Activated T-cell treated with anti-CD3 and anti-CD28 coated beads, Interleukin-2, amount 50 U/mL, for 72 hours (primary cell): ENCODE measurements at regions not wholly inside any gene's neighbourhood (a gene's known extent, or its start where the extent isn't known, plus 50 kb on each side); places are given as distances from the start of the nearest gene placed in this dataset.
A peak's percentile ranks its signal among the peaks of the same experiment; 100 is the strongest.

Experiments used
- ATAC-seq, 2 donors: fragments of 150-1000 bp; cut with Tn5 transposase; replicated peaks in 1 of 2; 2 replicates each; pipeline ENCODE4 v1.10.0; 2021; ENCODE audit warnings: moderate library complexity in 2 of 2, mild to moderate bottlenecking in 1 of 2
- DNase-seq, 2 donors: peaks; one replicate each; pipeline ENCODE4 v3.0.0; 2021 to 2022; ENCODE audit warnings: mixed read lengths in 1 of 2
- H3K27ac Mint-ChIP-seq: one replicate; pipeline ENCODE4 v1.8.0; 2022; ENCODE audit warnings: mild to moderate bottlenecking, moderate library complexity, mixed read lengths
- H3K27me3 Mint-ChIP-seq: one replicate; pipeline ENCODE4 v1.8.0; 2022; ENCODE audit warnings: low read depth, mixed read lengths
- H3K36me3 Mint-ChIP-seq, 2 donors: one replicate each; pipeline ENCODE4 v1.8.0; 2022; ENCODE audit warnings: mixed read lengths in 2 of 2, mild to moderate bottlenecking in 1 of 2; ENCODE audit not compliant: insufficient read depth in 2 of 2
- H3K4me1 Mint-ChIP-seq: one replicate; pipeline ENCODE4 v1.8.0; 2022; ENCODE audit warnings: low read depth, mixed read lengths
- H3K4me3 Mint-ChIP-seq, 2 donors: one replicate each; pipeline ENCODE4 v1.8.0; 2022; ENCODE audit warnings: mild to moderate bottlenecking in 2 of 2, mixed read lengths in 2 of 2, moderate library complexity in 2 of 2
- H3K9me3 Mint-ChIP-seq, 2 donors: one replicate each; pipeline ENCODE4 v1.8.0; 2022; ENCODE audit warnings: mixed read lengths in 2 of 2

DNA sequence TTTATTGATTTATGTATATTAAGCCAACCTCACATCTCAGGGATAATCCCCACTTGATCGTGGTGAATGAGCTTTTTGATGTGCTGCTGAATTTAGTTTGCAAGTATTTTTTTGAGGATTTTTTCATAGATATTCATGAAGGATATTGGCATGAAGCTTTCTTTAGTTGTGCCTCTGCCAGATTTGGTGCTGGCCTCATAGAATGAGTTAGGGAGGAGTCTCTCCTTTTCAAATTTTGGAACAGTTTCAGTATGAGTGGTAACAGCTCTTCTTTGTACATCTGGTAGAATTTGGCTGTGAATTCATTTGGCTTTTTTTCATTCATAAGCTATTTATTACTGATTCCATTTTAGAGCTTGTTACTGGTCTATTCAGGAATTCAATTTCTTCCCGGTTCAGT lies 197.2 kb upstream of the NDST4 start:
- DNase-seq (no peak), ATAC-seq (no peak)
- Mint-ChIP-seq H3K27me3 (no peaks in the 10 kb centered on the region), H3K9me3 (peaks cover 0 to 3% of the 10 kb centered on the region in 2 donors), H3K4me3 (no peak overlapping the region), H3K4me1 (no peaks in the 10 kb centered on the region), H3K36me3 (no peaks in the 10 kb centered on the region), H3K27ac (no peak overlapping the region)

DNA sequence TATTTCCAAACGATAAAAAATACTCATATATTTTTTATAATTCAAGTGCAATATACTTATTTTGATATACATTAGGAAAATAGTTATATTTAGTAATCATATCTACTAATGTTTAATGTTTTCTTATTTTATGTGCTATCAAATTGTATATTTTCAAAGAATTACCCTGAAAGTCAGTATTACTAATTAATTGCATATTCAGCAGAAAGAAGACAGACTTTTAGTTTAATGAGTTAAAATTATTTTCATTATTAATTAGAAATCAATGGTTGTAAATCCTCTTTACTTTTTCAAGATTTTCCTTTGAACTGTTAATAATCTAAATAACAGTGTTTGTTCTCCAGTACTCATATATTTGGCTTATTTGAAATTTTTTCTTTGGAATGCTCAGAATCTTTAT lies 181.3 kb upstream of the NDST4 start:
- H3K9me3 Mint-ChIP-seq = no peaks in the 10 kb centered on the region
- H3K36me3 Mint-ChIP-seq = no peaks in the 10 kb centered on the region
- H3K4me1 Mint-ChIP-seq = no peaks in the 10 kb centered on the region
- H3K27ac Mint-ChIP-seq = no peak overlapping the region
- ATAC-seq (no peak), DNase-seq (no peak)
- no peak overlapping the region for H3K4me3 Mint-ChIP-seq
- H3K27me3 Mint-ChIP-seq = no peaks in the 10 kb centered on the region

DNA sequence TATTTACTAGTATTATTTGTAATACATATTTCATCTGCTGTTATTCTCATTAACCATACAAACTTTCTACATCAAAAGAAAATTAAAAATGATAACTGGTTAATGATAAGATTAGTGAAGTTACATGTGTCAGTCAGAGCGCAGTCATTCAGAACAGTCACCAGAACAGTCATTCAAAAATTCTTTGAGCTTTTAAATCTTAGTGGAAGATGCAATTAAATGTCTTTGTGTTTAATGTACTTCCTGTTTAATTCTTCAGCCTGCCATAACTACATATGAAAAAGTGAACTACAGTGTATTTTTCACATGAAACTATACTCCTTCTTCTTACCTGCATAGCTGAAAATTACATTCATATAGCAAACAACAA lies 179.7 kb upstream of the NDST4 start:
- Mint-ChIP-seq H3K36me3 (no peaks in the 10 kb centered on the region), H3K27ac (no peak overlapping the region), H3K27me3 (no peaks in the 10 kb centered on the region), H3K4me3 (no peak overlapping the region), H3K4me1 (no peaks in the 10 kb centered on the region), H3K9me3 (no peaks in the 10 kb centered on the region)
- DNase-seq (no peak), ATAC-seq (no peak)

DNA sequence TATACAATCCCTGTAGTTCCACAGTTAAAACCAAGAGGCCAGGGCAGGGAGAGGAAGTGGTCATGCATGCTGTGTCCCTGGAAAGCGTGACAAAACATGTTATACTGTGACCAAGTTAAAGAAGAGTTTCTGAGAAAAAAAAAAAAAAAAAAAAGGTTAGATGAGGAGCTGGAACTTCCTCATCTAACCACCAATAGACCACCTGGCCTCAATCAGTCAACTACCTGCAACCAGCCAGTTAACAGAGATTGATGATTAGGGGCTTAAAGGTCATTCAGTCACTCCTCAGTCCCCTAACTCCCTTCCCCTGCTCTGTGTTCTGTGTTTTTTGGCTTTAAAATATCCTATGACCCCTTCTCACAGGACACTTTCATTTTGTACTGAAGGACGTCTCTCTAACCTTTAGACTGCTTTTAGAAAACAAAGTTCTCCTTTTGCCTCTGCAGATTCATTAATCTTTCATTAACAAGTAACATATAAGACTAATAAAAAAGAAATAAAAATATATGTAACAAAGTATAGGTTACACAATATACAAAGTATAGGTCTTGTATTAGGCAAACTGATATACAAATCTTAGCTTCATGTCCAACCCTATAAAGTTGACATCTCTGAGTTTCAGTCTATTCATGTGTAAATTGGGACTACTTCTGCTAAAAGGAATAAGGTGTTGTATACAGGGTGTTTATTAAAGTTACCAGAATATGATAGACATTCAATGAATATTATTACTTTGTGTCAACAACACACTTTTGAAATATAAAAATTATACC lies 179.1 kb upstream of the NDST4 start:
- H3K4me1 Mint-ChIP-seq = no peaks in the 10 kb centered on the region
- no peak overlapping the region for H3K4me3 Mint-ChIP-seq
- ATAC-seq (no peak), DNase-seq (no peak)
- no peaks in the 10 kb centered on the region for H3K9me3 Mint-ChIP-seq
- no peaks in the 10 kb centered on the region for H3K36me3 Mint-ChIP-seq
- no peaks in the 10 kb centered on the region for H3K27me3 Mint-ChIP-seq
- H3K27ac Mint-ChIP-seq = no peak overlapping the region

DNA sequence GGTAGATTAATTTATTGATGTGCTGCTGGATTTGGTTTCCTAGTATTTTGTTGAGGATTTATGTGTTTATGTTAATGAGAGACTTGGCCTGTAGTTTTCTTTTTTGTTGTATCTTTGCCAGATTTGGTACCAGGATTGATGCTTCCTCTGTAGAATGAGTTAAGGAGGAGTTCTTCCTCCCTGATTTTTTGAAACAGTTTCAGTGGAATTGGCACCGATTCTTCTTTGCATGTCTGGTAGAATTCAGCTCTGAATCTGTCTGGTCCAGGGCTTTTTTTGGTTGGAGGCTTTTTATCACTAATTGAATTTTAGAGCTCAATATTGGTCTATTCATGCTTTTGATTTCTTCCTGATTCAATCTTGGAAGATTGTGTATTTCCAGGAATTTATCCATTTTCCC lies 174.0 kb upstream of the NDST4 start:
- Mint-ChIP-seq H3K27ac (no peak overlapping the region), H3K4me3 (no peak overlapping the region), H3K36me3 (no peaks in the 10 kb centered on the region), H3K9me3 (no peaks in the 10 kb centered on the region), H3K27me3 (no peaks in the 10 kb centered on the region), H3K4me1 (no peaks in the 10 kb centered on the region)
- ATAC-seq (no peak), DNase-seq (no peak)

DNA sequence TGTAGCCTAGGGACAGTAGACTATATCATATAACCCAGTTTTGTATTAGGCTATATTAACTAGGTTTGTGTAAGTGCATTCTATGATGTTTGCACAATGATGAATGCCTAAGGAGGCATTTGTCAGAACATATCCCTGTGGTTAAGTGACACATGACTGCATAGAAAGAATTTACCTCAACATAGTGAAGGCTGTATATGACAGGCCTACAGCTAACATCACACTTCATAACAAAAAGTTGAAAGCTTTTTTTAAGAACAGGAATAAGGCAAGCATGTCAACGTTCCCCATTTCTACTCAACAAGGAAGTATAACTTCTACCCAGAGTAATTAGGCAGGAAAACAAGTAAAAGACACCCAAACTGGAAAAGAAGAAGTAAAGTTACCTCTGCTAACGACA lies 165.9 kb upstream of the NDST4 start:
- H3K4me3 Mint-ChIP-seq = no peak overlapping the region
- no peaks in the 10 kb centered on the region for H3K36me3 Mint-ChIP-seq
- H3K9me3 Mint-ChIP-seq = no peaks in the 10 kb centered on the region
- no peaks in the 10 kb centered on the region for H3K27me3 Mint-ChIP-seq
- no peak for DNase-seq
- no peak for ATAC-seq
- no peaks in the 10 kb centered on the region for H3K4me1 Mint-ChIP-seq
- no peak overlapping the region for H3K27ac Mint-ChIP-seq

DNA sequence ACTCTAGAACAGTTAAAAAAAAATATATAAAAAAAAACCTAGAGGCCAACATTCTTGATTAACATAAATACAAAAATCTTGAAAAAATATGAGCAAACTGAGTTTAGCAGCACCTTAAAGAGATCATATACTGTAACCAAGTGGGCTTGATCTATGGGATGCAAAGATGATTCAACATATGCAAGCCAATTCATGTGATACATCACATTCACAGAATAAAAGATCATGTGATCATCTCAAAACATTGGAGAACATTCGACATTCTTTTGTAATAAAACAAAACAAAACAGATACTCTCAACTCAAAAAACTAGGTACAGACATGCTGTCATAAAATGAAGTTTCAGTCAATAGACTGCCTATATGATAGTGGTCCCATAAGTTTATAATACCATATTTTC lies 165.4 kb upstream of the NDST4 start:
- DNase-seq (no peak), ATAC-seq (no peak)
- H3K4me1 Mint-ChIP-seq = no peaks in the 10 kb centered on the region
- H3K4me3 Mint-ChIP-seq = no peak overlapping the region
- H3K36me3 Mint-ChIP-seq = no peaks in the 10 kb centered on the region
- H3K27me3 Mint-ChIP-seq = no peaks in the 10 kb centered on the region
- H3K27ac Mint-ChIP-seq = no peak overlapping the region
- H3K9me3 Mint-ChIP-seq = no peaks in the 10 kb centered on the region

DNA sequence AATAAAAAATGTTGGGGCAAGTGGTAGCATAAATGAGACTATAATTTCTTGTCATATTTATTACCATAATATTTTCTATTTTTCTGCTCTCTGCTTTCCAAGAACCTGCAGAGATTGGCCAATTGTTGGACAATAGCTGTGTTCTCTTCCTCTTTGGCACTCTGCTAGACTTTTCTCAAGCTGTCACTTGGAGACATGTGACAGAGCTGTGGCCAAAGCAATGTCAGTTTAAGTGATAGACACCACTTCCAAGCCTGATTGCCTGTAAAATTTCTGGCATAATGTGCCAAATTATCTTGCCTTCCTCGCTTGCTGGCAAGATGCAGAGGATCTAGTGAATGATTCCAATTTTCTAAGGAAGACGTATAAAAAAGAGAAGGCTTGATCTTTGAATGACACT lies 162.2 kb upstream of the NDST4 start:
- ATAC-seq = no peak
- no peaks in the 10 kb centered on the region for H3K4me1 Mint-ChIP-seq
- no peak for DNase-seq
- H3K4me3 Mint-ChIP-seq = no peak overlapping the region
- no peak overlapping the region for H3K27ac Mint-ChIP-seq
- H3K9me3 Mint-ChIP-seq = no peaks in the 10 kb centered on the region
- no peaks in the 10 kb centered on the region for H3K36me3 Mint-ChIP-seq
- H3K27me3 Mint-ChIP-seq = no peaks in the 10 kb centered on the region

DNA sequence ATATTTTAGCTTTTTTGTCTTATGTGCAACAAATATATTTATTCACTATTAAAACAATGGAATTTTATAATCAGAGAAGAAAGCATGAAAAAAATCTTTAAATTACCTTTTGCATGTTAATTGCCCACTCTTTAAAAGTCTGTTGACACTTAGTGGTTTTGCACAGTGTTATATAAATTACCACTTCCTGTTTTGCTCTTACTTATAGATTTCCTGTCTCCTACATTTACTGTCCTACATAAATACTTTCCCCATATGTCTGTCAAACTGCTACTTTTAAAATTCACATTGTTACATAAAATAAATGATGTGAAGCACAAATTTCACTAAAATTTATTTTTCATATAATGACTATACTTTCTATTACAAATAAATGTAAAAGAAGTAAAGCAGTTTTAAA lies 161.1 kb upstream of the NDST4 start:
- H3K4me1 Mint-ChIP-seq = no peaks in the 10 kb centered on the region
- H3K4me3 Mint-ChIP-seq = no peak overlapping the region
- no peak overlapping the region for H3K27ac Mint-ChIP-seq
- no peak for ATAC-seq
- H3K27me3 Mint-ChIP-seq = no peaks in the 10 kb centered on the region
- no peaks in the 10 kb centered on the region for H3K9me3 Mint-ChIP-seq
- no peaks in the 10 kb centered on the region for H3K36me3 Mint-ChIP-seq
- no peak for DNase-seq

DNA sequence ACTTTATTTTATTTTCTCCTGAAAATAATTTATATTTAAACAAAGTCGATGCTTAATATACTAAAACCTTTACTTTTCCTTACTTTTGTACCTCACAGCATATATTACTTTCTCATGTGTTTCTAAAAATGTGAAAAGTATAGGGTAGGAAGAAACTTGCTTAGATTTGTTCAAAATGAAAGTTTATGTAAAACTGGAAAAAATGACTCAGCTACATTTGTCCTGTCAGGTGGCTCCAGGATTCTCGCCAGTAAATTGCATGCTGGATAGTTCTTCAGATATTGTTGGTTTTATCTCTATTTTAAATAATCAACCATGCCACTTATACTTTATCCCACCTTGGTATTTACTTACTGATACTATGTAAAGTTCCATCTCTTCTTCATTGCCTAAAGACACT lies 159.2 kb upstream of the NDST4 start:
- no peaks in the 10 kb centered on the region for H3K27me3 Mint-ChIP-seq
- no peaks in the 10 kb centered on the region for H3K36me3 Mint-ChIP-seq
- no peak overlapping the region for H3K4me3 Mint-ChIP-seq
- H3K4me1 Mint-ChIP-seq = no peaks in the 10 kb centered on the region
- H3K9me3 Mint-ChIP-seq = no peaks in the 10 kb centered on the region
- no peak overlapping the region for H3K27ac Mint-ChIP-seq
- no peak for DNase-seq
- ATAC-seq = no peak

DNA sequence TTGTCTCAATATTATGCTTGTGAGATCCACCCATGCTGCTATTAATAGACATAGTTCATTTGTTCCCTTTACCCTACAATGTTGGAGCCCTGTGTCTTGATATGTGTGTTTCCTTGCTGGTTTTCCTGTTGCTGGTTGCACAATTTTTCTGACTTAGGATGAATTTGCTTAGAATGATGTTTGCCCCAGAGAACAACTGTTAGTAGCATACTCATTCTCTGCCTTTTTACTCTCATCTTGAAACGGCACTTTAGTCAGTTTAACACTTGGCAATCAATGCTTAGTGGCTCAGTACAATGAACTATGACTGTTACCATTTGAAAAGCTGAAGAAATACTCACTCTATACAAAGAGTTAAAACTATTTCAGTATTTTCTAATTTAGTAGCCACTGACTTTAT lies 158.8 kb upstream of the NDST4 start:
- Mint-ChIP-seq H3K4me3 (no peak overlapping the region), H3K27ac (no peak overlapping the region), H3K4me1 (no peaks in the 10 kb centered on the region), H3K27me3 (no peaks in the 10 kb centered on the region), H3K36me3 (no peaks in the 10 kb centered on the region), H3K9me3 (no peaks in the 10 kb centered on the region)
- peak in 1 of 2 donors; percentile 55 for ATAC-seq
- no peak for DNase-seq

DNA sequence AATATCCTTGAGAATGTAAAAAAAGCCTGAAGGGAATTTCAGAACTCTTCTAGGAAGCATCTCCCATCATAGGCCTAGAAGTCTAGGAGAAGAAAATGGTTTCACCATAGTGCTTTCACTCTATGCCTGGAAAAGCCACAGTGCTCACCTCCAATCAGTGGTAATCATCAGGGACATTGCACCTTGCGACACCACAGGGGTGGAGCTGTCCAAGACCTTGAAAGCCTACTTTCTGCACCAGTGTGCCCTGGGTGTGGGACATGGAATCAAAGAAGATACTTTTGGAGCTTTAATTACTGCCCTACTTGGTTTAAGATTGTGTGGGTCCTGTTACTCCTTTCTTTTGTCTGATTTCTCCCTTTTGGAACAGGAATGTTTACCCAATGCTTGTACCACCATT lies 146.8 kb upstream of the NDST4 start:
- H3K27me3 Mint-ChIP-seq = no peaks in the 10 kb centered on the region
- H3K36me3 Mint-ChIP-seq = no peaks in the 10 kb centered on the region
- H3K9me3 Mint-ChIP-seq = no peaks in the 10 kb centered on the region
- ATAC-seq (no peak), DNase-seq (no peak)
- no peak overlapping the region for H3K4me3 Mint-ChIP-seq
- H3K4me1 Mint-ChIP-seq = no peaks in the 10 kb centered on the region
- no peak overlapping the region for H3K27ac Mint-ChIP-seq

DNA sequence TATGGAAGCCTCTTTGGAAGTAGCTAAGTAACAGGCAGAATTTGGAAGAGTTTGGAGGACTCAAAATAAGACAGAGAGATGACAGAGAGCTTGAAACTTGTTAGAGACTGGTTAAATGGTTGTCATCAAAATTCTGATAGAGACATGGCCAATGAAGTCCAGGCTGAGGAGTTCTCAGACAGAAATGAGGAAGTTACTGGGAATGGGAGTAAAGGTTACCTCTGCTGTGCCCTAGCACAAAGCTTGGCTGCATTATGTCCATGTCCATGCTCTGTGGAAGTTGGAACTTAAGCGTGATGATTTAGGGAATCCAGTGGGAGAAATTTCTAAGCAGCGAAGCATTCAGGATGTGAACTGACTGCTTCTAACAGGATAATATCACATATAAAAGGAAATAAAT lies 146.2 kb upstream of the NDST4 start:
- no peaks in the 10 kb centered on the region for H3K27me3 Mint-ChIP-seq
- peaks cover 0 to 2% of the 10 kb centered on the region in 2 donors for H3K9me3 Mint-ChIP-seq
- ATAC-seq (no peak), DNase-seq (no peak)
- no peaks in the 10 kb centered on the region for H3K36me3 Mint-ChIP-seq
- no peaks in the 10 kb centered on the region for H3K4me1 Mint-ChIP-seq
- no peak overlapping the region for H3K27ac Mint-ChIP-seq
- H3K4me3 Mint-ChIP-seq = no peak overlapping the region

DNA sequence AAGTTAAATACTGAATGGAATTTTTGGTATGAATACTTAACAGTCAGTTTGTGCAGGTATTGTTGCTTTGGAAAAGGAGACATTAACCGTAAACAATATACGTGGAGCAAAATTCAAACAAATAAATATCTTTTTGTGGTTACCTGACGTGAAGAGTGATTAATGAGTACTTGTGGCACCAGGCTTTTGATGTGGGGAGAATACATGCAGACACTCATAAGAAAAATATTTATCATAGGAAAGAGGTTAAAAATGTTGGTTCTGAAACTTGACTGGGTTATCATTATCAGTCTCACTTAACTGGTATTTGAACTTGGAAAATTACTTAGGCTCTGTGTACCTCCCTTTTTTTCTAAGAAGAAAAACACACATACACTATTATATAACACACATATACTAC lies 136.4 kb upstream of the NDST4 start:
- DNase-seq = no peak
- Mint-ChIP-seq H3K27ac (no peak overlapping the region), H3K9me3 (peaks cover 0 to 1% of the 10 kb centered on the region in 2 donors), H3K27me3 (no peaks in the 10 kb centered on the region), H3K4me3 (no peak overlapping the region), H3K4me1 (no peaks in the 10 kb centered on the region), H3K36me3 (no peaks in the 10 kb centered on the region)
- ATAC-seq = no peak
